Stimulated activated CD4-positive, alpha-beta T cell treated with anti-CD3 and anti-CD28 coated beads, Interleukin-15, amount 100 ng/mL, for 1 hour (primary cell): ENCODE measurements at regions not wholly inside any gene's neighbourhood (a gene's known extent, or its start where the extent isn't known, plus 50 kb on each side); places are given as distances from the start of the nearest gene placed in this dataset.

Source experiments
- DNase-seq, 2 donors: peaks; one replicate each; pipeline ENCODE4 v3.0.0-alpha.2; 2020; ENCODE audit warnings: low read depth in 1 of 2, low spot score in 1 of 2

- no peak for DNase-seq
These were observed 611.3 kb downstream of the TBC1D22A start for GRCh38 chr22:47373648-47374272.

DNA sequence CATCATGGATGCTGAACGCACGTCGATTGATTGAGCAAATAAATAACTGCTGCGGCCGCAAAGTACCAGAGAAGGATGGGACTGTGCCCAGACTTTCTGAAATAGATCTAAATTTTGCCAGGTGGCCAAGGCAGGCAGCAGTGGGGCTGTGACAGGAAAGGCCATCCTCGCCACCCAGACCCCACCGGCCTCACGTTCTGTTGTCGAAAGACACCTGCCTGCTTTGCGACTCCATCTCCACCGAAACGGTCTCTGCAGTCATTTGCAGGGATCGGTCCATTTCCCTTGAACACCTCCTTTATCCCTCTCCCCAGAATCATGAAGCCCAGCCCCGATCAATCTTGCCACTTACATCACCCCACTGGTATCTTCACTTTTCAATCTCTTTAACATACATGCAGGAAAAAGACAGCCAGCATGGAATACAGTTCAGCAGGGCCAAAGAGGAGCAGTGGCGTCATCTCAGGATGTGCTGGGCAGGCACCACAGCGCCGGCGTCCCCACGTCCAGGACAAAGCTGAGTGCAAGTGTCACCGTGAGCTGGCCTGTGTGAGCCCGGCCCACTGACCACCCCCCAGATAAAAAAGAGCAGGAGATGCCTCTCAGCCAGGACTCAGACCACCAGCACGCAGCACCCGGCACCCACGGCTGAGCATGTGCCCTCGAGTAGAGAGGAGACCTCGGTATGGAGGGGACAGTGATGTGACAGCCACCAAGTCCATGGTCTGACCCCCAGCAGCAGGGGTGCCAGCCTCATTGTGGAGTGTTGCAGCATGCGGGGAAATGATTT, 610.3 kb downstream of the TBC1D22A start:
- DNase-seq: no peak

DNA sequence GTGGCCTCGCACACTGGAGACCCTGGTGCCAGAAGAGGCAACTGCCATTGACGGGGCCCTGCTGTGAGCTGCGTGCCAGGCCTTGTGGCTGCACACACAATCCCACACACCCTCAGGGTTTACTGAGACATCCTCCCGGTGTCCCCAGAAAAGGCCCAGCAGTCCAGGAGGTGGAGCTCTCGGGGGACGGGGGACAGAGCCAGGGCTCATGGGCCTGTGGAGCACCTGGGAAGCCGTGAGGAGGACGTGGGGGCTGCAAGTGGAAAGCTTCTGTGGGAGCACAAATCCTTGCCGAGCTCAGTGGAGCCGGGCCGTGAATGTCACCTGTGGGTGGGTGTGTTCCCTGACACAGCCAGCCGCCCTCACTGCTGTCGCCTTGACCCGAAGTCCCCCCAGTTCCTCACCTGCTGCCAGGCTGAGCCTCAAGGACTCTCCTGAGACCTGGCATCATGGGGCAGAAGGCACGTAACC, 609.7 kb downstream of the TBC1D22A start:
- DNase-seq: no peak

DNA sequence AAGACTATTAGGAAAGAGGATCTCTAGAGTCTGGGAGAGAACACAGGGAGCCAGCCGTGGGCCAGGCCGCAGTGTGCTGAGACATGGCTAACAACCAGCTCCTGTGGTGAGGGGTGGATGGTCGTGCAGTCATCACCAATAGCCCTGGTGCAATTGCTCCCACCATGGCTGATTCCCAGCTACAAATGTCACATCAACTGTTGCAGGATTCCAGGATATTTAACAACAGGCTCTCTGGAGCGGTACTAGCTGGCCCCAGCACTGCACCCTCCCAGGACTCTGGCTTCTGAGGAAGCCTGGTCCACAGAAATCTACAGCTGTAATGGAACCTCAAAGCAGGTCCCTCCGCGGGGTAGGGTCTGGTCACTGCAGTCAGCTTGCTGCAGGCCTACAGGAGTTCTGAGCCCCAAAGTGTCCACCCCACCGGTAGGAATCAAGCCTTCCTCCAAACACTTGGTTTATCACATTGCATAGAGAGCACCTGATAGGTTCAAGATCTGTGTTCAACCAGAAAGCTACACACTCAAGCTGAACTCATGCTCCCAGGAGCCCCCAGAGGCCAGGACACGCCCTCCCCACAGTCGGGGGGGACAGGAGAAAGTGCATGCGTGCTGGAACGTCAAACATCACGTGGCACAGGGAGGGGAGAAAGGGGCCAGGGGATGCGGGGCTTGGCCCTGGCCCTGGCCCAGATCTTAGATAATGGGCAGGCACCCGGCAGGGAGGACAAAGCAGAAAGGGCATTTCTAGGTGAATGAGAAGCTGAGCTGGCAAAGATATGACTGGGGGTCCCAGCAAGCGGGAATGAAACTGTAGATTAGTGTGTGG, 609.0 kb downstream of the TBC1D22A start:
- DNase-seq: no peak

GRCh38 chr22:47370448-47371262, 608.2 kb downstream of the TBC1D22A start:
- DNase-seq: no peak

DNA sequence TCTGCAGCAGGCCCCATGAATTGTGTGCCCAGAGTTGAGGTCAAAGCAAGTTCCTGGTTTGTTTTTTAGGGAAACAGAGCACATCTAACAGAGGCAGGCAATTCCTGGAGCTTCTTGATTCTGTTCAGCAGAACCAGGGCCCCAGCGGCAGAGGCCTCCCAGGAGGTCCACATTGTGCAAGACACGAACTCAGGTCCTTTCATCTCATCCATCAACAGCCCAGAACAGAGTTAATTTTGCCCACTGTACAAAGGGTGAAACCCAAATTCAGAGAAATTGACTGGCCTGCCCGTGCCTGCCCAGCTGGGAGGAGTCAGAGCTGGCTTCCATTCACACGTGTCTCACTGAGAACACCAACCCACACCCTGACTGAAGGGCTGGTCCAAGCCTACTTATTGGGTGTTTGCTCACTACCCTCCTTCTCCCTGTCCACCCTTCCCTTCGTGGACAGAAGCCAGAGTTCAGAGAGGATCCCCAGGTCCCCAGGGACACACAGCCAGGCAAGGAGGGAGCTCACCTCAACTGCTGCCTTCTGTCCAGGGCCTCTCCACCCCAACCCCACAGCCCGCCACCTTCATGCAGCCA, 607.1 kb downstream of the TBC1D22A start:
- no peak for DNase-seq

DNA sequence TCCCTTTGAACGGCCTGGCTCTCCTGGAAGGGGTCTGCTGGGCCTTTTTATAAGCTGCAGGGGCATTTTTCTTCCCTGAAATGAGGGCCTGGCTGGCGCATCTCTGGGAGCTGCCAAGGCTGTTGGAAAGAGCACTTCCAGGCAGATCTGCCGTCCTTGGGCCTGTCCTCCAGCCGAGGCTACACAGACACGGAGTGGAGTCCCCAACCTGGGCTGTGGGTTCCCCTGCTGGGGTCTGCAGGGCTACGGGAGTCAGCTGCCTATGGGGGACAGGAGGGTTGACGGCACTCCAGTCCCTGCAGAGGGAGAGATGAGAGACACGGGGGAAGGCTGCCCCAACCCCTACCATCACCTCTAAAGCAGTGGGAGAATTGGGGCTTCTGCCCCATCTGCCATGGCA, 606.6 kb downstream of the TBC1D22A start:
- no peak for DNase-seq

GRCh38 chr22:47367993-47368945, 605.8 kb downstream of the TBC1D22A start:
- no peak for DNase-seq

DNA sequence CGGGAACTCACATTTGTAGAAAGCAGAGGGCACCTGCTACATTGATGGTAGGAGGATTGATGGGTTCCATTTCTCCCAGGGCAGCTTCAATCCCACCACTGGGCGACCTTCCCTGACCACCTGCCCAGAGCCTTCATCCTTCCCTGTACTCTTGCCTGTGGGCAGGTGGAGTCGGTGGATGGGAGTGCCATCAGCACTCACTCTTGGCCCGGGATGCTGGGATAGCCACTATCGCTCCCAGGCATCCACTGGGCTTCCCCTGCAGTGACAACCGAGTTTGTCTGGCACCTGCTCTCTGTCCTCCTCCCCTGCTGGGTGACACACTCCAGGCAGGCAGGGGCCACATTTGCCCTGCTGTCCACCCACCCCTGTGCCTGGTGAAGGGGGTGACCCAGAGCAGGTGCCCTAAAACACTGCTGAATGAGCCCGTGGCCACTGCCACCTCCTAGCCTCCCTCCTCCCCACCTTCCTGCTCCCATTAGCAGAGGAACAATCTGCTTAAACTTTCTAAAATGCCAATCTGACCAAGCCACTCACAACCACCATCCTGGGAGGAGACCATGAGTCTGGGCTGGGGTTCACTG, 604.7 kb downstream of the TBC1D22A start:
- DNase-seq: no peak

DNA sequence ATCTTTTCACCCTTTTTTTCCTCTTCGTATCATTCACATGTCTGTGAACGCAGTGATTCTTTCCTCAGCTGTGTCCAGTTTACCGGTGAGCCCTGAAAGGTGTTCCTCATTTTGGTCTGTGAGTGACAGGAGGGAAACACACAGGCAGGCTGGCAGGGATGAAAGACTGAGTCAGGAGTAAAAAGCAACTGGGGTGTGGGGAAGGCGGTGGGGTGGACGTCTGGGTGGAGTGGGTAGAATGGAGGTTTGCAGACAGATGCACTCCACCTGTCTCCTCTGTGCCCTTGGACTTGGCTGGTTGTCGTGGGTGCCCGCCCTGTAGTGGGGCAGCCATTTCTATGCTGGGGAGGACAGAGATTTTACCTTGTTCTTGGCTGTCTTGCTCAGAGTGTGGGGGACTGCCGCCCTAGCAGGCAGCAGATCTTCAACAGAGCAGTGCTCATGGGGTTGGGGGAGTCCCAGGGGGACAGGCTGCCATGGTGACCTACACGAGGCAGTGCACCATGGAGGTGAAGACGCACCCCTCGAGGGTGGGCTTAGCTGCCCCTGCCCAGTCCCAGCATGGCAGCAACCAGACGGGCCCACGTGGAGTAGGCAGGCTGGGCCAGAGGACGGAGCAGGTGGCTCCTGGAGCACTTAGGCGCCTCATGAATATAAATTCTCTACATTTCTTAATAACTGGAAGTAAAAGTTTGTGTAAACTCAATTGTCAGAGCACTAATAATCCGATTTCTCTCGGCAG, 603.7 kb downstream of the TBC1D22A start:
- no peak for DNase-seq

- DNase-seq: no peak
These were observed 598.8 kb downstream of the TBC1D22A start for GRCh38 chr22:47361247-47361646.

DNA sequence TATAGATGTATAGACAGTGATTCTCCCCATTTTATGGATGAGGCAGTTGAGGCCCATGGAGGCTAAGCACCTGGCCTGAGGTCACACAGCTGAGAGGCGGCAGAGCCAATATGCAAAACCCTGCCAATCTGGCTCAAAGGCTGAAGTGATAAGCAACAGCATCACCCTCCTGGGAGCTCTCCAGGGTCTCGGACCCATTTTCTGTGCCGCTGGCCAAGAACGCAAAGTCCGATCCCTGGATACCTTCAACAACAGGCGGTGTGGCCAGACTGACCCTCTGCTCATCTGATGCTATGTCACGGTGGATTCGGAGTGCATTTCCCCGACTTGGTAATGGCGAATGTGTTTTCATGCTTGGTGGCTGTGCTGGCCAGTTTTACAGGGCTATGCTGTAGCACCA, 595.0 kb downstream of the TBC1D22A start:
- DNase-seq: no peak

- no peak for DNase-seq
These were observed 594.6 kb downstream of the TBC1D22A start for GRCh38 chr22:47357086-47357485.

GRCh38 chr22:47356511-47357011, 594.1 kb downstream of the TBC1D22A start:
- DNase-seq: no peak

GRCh38 chr22:47355776-47356510, 593.5 kb downstream of the TBC1D22A start:
- no peak for DNase-seq

GRCh38 chr22:47355388-47355725, 592.9 kb downstream of the TBC1D22A start:
- DNase-seq: no peak

GRCh38 chr22:47354668-47355387, 592.4 kb downstream of the TBC1D22A start:
- DNase-seq: no peak
